Hepatocyte (in vitro differentiated cells): ENCODE measurements at regions not wholly inside any gene's neighbourhood (a gene's known extent, or its start where the extent isn't known, plus 50 kb on each side); places are given as distances from the start of the nearest gene placed in this dataset.

ENCODE experiments used
- DNase-seq: peaks from one replicate; pipeline ENCODE4 v3.0.0-alpha.2; 2016; ENCODE audit warnings: low spot score
- H2AFZ ChIP-seq: fragments of 200-600 bp; sonication (generic); 2 replicates; pipeline ENCODE4 v1.6.0; 2016; ENCODE audit warnings: antibody characterized with exemption, mild to moderate bottlenecking
- H3K27ac ChIP-seq: fragments of 200-600 bp; sonication (generic); 2 replicates; pipeline ENCODE4 v1.5.1; 2016; ENCODE audit warnings: mild to moderate bottlenecking
- H3K27me3 ChIP-seq: fragments of 200-600 bp; sonication (generic); 2 replicates; pipeline ENCODE4 v1.6.1; 2016
- H3K36me3 ChIP-seq: fragments of 200-600 bp; sonication (generic); replicated peaks from 2 replicates; pipeline ENCODE4 v1.5.1; 2016; ENCODE audit warnings: low read depth; ENCODE audit not compliant: insufficient read depth
- H3K4me1 ChIP-seq: fragments of 200-600 bp; sonication (generic); 2 replicates; pipeline ENCODE4 v1.5.1; 2016; ENCODE audit warnings: mild to moderate bottlenecking, moderate library complexity; ENCODE audit not compliant: insufficient read depth
- H3K4me2 ChIP-seq: fragments of 200-600 bp; sonication (generic); 2 replicates; pipeline ENCODE4 v1.6.0; 2016
- H3K4me3 ChIP-seq: fragments of 200-600 bp; sonication (generic); 2 replicates; pipeline ENCODE4 v1.5.1; 2016; ENCODE audit warnings: mild to moderate bottlenecking
- H3K79me2 ChIP-seq: fragments of 200-600 bp; sonication (generic); 2 replicates; pipeline ENCODE4 v1.6.0; 2017; ENCODE audit warnings: mild to moderate bottlenecking
- H3K9me2 ChIP-seq: fragments of 200-600 bp; sonication (generic); replicated peaks from 2 replicates; pipeline ENCODE4 v1.6.0; 2017; ENCODE audit warnings: mild to moderate bottlenecking; ENCODE audit not compliant: insufficient read depth
- H3K9me3 ChIP-seq: fragments of 200-600 bp; sonication (generic); 2 replicates; pipeline ENCODE4 v1.5.1; 2016; ENCODE audit warnings: low read depth, mild to moderate bottlenecking
- H4K20me1 ChIP-seq: fragments of 200-600 bp; sonication (generic); 2 replicates; pipeline ENCODE4 v1.6.0; 2016; ENCODE audit warnings: mild to moderate bottlenecking; ENCODE audit not compliant: insufficient read depth, poor library complexity, severe bottlenecking
- EZH2 ChIP-seq: fragments of 200-600 bp; sonication (generic); IDR thresholded peaks from 2 replicates; pipeline ENCODE4 v1.6.1; 2016; ENCODE audit warnings: antibody characterized with exemption, mild to moderate bottlenecking, borderline replicate concordance
- EZH2phosphoT487 ChIP-seq: fragments of 200-600 bp; sonication (generic); IDR thresholded peaks from one replicate; pipeline ENCODE4 v1.6.1; 2018; ENCODE audit warnings: antibody characterized with exemption, mild to moderate bottlenecking, low read depth, moderate library complexity; ENCODE audit not compliant: unreplicated experiment, severe bottlenecking
- WGBS: methylation state at CpG from one replicate; pipeline ENCODE4 v1.1.6; 2016; ENCODE audit warnings: low lambda C conversion rate; ENCODE audit errors: missing lambda C conversion rate; 5-methylcytosine and 5-hydroxymethylcytosine counted together
- TF ChIP-seq, protein P1 (sequence below): fragments of 200-600 bp; sonication (generic); IDR thresholded peaks from 2 replicates; pipeline ENCODE4 v1.5.1; 2016; ENCODE audit warnings: antibody characterized with exemption, mild to moderate bottlenecking; ENCODE audit not compliant: poor library complexity

- H3K9me3 ChIP-seq: no peaks in the 10 kb centered on the region
- H3K4me3 ChIP-seq: no peak overlapping the region
- no peaks in the 10 kb centered on the region for H3K36me3 ChIP-seq
- H3K4me2 ChIP-seq: no peak overlapping the region
- H3K9me2 ChIP-seq: no peaks in the 10 kb centered on the region
- DNase-seq: no peak
- H4K20me1 ChIP-seq: no peaks in the 10 kb centered on the region
- no peak for TF ChIP-seq EZH2
- TF ChIP-seq, protein P1, sequence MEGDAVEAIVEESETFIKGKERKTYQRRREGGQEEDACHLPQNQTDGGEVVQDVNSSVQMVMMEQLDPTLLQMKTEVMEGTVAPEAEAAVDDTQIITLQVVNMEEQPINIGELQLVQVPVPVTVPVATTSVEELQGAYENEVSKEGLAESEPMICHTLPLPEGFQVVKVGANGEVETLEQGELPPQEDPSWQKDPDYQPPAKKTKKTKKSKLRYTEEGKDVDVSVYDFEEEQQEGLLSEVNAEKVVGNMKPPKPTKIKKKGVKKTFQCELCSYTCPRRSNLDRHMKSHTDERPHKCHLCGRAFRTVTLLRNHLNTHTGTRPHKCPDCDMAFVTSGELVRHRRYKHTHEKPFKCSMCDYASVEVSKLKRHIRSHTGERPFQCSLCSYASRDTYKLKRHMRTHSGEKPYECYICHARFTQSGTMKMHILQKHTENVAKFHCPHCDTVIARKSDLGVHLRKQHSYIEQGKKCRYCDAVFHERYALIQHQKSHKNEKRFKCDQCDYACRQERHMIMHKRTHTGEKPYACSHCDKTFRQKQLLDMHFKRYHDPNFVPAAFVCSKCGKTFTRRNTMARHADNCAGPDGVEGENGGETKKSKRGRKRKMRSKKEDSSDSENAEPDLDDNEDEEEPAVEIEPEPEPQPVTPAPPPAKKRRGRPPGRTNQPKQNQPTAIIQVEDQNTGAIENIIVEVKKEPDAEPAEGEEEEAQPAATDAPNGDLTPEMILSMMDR: no peak
- no peak for TF ChIP-seq EZH2phosphoT487
- H3K27me3 ChIP-seq: no peaks in the 10 kb centered on the region
- no peak overlapping the region for H2AFZ ChIP-seq
- no peak overlapping the region for H3K27ac ChIP-seq
- no peaks in the 10 kb centered on the region for H3K4me1 ChIP-seq
- no peaks in the 10 kb centered on the region for H3K79me2 ChIP-seq
Measured at GRCh38 chr7:67896721-67897120, 900.1 kb downstream of the TYW1 start.

GRCh38 chr7:67900456-67900855 lies 903.8 kb downstream of the TYW1 start:
- Histone ChIP-seq H3K36me3 (no peaks in the 10 kb centered on the region), H3K27ac (no peak overlapping the region), H4K20me1 (no peaks in the 10 kb centered on the region), H3K4me3 (no peak overlapping the region), H3K9me2 (no peaks in the 10 kb centered on the region), H3K4me1 (no peaks in the 10 kb centered on the region), H3K4me2 (no peak overlapping the region), H3K79me2 (no peaks in the 10 kb centered on the region), H2AFZ (no peak overlapping the region), H3K9me3 (no peaks in the 10 kb centered on the region), H3K27me3 (peaks cover 6% of the 10 kb centered on the region)
- DNase-seq: no peak
- WGBS: 68% methylated on average over 2 of the region's 2 CpGs
- TF ChIP-seq EZH2phosphoT487: no peak

- WGBS: 79% methylated on average over 17 of the region's 17 CpGs
- Histone ChIP-seq H3K36me3 (no peaks in the 10 kb centered on the region), H3K27me3 (peaks cover 6% of the 10 kb centered on the region), H3K4me2 (no peak overlapping the region), H3K27ac (no peak overlapping the region), H3K9me2 (no peaks in the 10 kb centered on the region), H3K9me3 (no peaks in the 10 kb centered on the region), H3K4me1 (no peaks in the 10 kb centered on the region), H4K20me1 (no peaks in the 10 kb centered on the region), H3K4me3 (no peak overlapping the region), H2AFZ (no peak overlapping the region), H3K79me2 (no peaks in the 10 kb centered on the region)
- TF ChIP-seq, protein P1: no peak
- TF ChIP-seq EZH2 (no peak), EZH2phosphoT487 (no peak)
- DNase-seq: no peak
Measured at GRCh38 chr7:67901808-67902480, 905.3 kb downstream of the TYW1 start.

DNA sequence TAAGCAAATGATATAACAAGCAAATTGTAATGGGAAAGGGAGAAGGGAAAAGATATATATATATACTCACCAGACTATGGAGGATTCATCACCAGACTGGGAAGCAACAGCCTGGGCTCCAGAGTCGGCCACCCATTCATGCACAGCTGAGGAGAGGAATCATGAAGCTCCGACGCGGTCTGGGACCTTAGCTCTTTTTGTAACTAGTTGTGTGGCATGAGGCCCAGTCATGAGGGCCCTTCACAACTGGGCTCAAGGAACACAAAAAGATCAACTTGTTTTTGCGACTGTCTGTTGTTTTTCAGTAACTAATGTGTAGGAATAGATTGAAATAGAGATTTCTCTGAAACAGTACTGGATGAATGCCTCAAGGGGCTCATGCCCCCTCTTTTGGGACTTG lies 911.2 kb downstream of the TYW1 start:
- no peaks in the 10 kb centered on the region for H3K9me3 ChIP-seq

More for the DNA sequence above, 911.2 kb downstream of the TYW1 start:
- Histone ChIP-seq H3K4me1 (no peaks in the 10 kb centered on the region), H3K27me3 (peaks cover 6% of the 10 kb centered on the region), H3K36me3 (no peaks in the 10 kb centered on the region), H3K79me2 (no peaks in the 10 kb centered on the region), H3K27ac (no peak overlapping the region), H2AFZ (no peak overlapping the region), H3K9me2 (no peaks in the 10 kb centered on the region), H3K4me3 (no peak overlapping the region), H4K20me1 (no peaks in the 10 kb centered on the region), H3K4me2 (no peak overlapping the region)
- TF ChIP-seq EZH2 (no peak), EZH2phosphoT487 (no peak)
- TF ChIP-seq, protein P1: no peak
- no peak for DNase-seq
- WGBS: 74% methylated on average over 5 of the region's 5 CpGs
